ENCODE measurements at regions not wholly inside any gene's neighbourhood (a gene's known extent, or its start where the extent isn't known, plus 50 kb on each side); places are given as distances from the start of the nearest gene placed in this dataset.

DNA sequence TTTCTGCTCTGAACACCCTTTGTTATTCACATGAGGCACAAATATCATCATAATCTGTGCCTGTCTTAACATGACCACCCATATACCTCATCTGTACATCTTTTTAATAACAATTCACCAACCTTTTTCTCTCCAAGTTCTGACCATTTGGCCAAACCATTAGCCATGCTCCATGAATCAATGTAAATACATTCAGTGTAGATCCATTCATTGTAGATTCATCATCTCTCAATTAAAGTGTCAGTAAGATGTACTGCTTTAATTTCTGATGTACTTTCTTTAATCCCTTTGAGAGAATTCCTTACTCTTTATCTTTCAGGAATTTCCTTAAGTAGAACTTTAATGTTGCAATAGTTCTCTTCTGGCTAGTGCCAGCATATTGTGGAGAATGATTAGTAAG lies 126.2 kb upstream of the LRRC7 start:
- TF ChIP-seq, protein P1, sequence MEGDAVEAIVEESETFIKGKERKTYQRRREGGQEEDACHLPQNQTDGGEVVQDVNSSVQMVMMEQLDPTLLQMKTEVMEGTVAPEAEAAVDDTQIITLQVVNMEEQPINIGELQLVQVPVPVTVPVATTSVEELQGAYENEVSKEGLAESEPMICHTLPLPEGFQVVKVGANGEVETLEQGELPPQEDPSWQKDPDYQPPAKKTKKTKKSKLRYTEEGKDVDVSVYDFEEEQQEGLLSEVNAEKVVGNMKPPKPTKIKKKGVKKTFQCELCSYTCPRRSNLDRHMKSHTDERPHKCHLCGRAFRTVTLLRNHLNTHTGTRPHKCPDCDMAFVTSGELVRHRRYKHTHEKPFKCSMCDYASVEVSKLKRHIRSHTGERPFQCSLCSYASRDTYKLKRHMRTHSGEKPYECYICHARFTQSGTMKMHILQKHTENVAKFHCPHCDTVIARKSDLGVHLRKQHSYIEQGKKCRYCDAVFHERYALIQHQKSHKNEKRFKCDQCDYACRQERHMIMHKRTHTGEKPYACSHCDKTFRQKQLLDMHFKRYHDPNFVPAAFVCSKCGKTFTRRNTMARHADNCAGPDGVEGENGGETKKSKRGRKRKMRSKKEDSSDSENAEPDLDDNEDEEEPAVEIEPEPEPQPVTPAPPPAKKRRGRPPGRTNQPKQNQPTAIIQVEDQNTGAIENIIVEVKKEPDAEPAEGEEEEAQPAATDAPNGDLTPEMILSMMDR (IDR thresholded peaks at IDR 0.05) = no peak
- Mint-ChIP-seq H3K27ac (no peak overlapping the region), H3K4me3 (no peak overlapping the region), H3K4me1 (no peaks in the 10 kb centered on the region), H3K9me3 (no peaks in the 10 kb centered on the region), H3K36me3 (ENCODE audit: low read depth) (no peaks in the 10 kb centered on the region), H3K27me3 (no peaks in the 10 kb centered on the region)
- intact Hi-C loops (cut with micrococcal nuclease) = no loop called here
- ChIA-PET POLR2A (no interaction called here), CTCF (no interaction called here)
- no peak for ATAC-seq (ENCODE audit: low read depth)
- no peak for DNase-seq

DNA sequence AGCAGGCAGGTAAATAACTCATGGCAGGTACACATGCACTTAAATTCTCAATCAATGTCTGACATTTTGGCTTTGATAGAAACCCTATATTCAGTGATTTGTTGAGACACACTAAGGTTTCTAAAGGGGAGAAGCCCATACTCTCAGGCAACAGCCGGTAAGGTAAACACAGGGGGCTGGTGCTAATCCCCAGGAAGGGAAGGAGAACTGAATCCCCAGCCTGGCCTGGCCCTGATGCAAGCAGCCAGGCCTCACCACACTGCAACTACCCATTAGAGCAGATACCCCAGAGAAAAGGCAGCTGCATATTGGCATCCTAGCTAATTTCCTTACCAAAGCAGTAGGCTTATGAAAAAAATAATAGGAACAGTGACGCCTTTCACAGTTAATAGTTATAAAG lies 116.5 kb upstream of the LRRC7 start:
- TF ChIP-seq, protein P1 (IDR thresholded peaks at IDR 0.05) = no peak
- Mint-ChIP-seq H3K27ac (no peak overlapping the region), H3K4me1 (no peaks in the 10 kb centered on the region), H3K36me3 (ENCODE audit: low read depth) (no peaks in the 10 kb centered on the region), H3K27me3 (no peaks in the 10 kb centered on the region), H3K9me3 (peaks cover 9% of the 10 kb centered on the region), H3K4me3 (no peak overlapping the region)
- DNase-seq (no peak), ATAC-seq (ENCODE audit: low read depth) (no peak)
- intact Hi-C loops (cut with micrococcal nuclease) = no loop called here
- POLR2A ChIA-PET = no interaction called here
- CTCF ChIA-PET = no interaction called here

DNA sequence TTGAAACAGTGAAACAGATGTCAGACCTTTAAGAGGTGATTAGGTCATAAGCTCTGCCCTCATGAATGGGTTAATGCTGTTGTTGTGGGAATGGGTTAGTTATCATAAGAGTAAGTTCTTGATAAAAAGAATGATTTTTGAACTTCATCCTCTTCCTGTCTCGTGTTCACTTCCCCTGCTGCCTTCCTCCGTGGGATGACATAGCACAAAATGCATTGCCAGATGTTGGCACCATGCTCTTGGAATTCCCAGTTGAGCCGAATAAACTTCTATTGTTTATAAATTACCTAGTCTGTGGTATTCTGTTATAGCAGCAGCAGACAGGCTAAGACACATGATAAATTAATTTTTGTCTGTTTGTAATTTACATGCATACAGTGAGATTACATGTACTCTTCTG lies 112.0 kb upstream of the LRRC7 start:
- Mint-ChIP-seq H3K27me3 (no peaks in the 10 kb centered on the region), H3K9me3 (peaks cover 3% of the 10 kb centered on the region), H3K27ac (no peak overlapping the region), H3K4me1 (no peaks in the 10 kb centered on the region), H3K4me3 (no peak overlapping the region), H3K36me3 (ENCODE audit: low read depth) (no peaks in the 10 kb centered on the region)
- no peak for ATAC-seq (ENCODE audit: low read depth)
- POLR2A ChIA-PET = no interaction called here
- intact Hi-C loops (cut with micrococcal nuclease) = no loop called here
- CTCF ChIA-PET = no interaction called here
- TF ChIP-seq, protein P1 (IDR thresholded peaks at IDR 0.05) = no peak
- no peak for DNase-seq

DNA sequence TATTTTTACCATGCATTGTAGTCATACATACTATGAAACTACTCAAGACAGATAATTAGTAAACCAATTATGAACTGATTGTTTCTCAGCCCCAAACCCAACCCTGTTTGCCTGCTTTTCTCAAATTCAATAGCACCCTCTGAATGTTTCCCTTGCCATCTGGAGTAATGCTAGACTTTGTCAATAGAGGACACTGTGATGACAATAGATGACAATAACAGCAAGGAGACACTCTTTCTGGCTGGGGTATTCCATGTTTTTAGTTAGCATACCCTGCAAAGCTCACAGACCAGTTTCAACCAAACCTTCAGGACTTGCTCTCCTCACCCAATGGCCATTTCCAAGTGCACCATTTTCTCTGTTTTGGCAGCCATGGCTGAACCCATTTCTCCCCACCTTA lies 108.5 kb upstream of the LRRC7 start:
- CTCF ChIA-PET = no interaction called here

DNA sequence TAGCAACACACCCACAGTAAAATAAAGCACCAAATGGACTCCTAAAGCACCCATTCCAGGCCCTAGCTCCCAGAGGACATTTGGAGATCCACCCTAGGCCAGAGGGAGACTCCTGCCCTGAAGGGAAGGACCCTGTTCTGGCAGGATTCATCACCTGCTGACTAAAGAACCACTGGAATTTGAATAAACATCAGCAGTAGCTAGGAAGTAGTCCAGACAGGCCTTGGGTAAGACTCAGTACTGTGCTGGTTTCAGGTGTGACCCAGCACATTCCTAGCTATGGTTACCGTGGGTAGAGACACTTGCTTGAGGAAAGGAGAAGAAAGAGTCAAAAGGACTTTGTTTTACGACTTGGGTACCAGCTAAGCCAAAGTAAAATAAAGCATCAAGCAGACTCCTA lies 92.7 kb upstream of the LRRC7 start:
- DNase-seq (no peak), ATAC-seq (ENCODE audit: low read depth) (no peak)
- Mint-ChIP-seq H3K27me3 (no peaks in the 10 kb centered on the region), H3K36me3 (ENCODE audit: low read depth) (no peaks in the 10 kb centered on the region), H3K4me3 (no peak overlapping the region), H3K4me1 (no peaks in the 10 kb centered on the region), H3K27ac (no peak overlapping the region), H3K9me3 (peaks cover 6% of the 10 kb centered on the region)
- intact Hi-C loops (cut with micrococcal nuclease) = no loop called here
- CTCF ChIA-PET = no interaction called here
- POLR2A ChIA-PET = no interaction called here
- TF ChIP-seq, protein P1 (IDR thresholded peaks at IDR 0.05) = no peak

More for the DNA sequence above, 108.5 kb upstream of the LRRC7 start:
- DNase-seq (no peak), ATAC-seq (ENCODE audit: low read depth) (no peak)
- intact Hi-C loops (cut with micrococcal nuclease) = no loop called here
- Mint-ChIP-seq H3K9me3 (peaks cover 6% of the 10 kb centered on the region), H3K27ac (no peak overlapping the region), H3K4me3 (no peak overlapping the region), H3K36me3 (ENCODE audit: low read depth) (no peaks in the 10 kb centered on the region), H3K4me1 (no peaks in the 10 kb centered on the region), H3K27me3 (no peaks in the 10 kb centered on the region)
- POLR2A ChIA-PET = no interaction called here
- TF ChIP-seq, protein P1 (IDR thresholded peaks at IDR 0.05) = no peak

Data from activated B cell treated with CpG ODN at 0.5 μM for 24 hours (primary cell).